Dendritic cell treated with granulocyte-macrophage colony-stimulating factor and Interleukin-4, amounts not matched to agents 40 ng/mL and 50 ng/mL, for 4 days (primary cell): ENCODE measurements at regions not wholly inside any gene's neighbourhood (a gene's known extent, or its start where the extent isn't known, plus 50 kb on each side); places are given as distances from the start of the nearest gene placed in this dataset.

Source experiments
- H3K27ac Mint-ChIP-seq: one replicate; pipeline ENCODE4 v1.8.0; 2022; ENCODE audit warnings: mild to moderate bottlenecking, mixed read lengths
- H3K27me3 Mint-ChIP-seq: one replicate; pipeline ENCODE4 v1.8.0; 2022; ENCODE audit warnings: mild to moderate bottlenecking, mixed read lengths
- H3K36me3 Mint-ChIP-seq: one replicate; pipeline ENCODE4 v1.8.0; 2022; ENCODE audit warnings: low read depth, mixed read lengths
- H3K4me1 Mint-ChIP-seq: one replicate; pipeline ENCODE4 v1.8.0; 2022; ENCODE audit warnings: low read depth, mixed read lengths
- H3K4me3 Mint-ChIP-seq: one replicate; pipeline ENCODE4 v1.8.0; 2022; ENCODE audit warnings: mild to moderate bottlenecking, moderate library complexity, mixed read lengths
- H3K9me3 Mint-ChIP-seq: one replicate; pipeline ENCODE4 v1.8.0; 2022; ENCODE audit warnings: mixed read lengths
- intact Hi-C: fragments of 100-400 bp; cut with micrococcal nuclease; formaldehyde crosslinking; loops from one replicate; pipeline ENCODE4 v1.15.0; 2022

GRCh38 chr14:87008965-87009364, 984.0 kb downstream of the GALC start:
- Mint-ChIP-seq H3K27ac (no peak overlapping the region), H3K4me3 (no peak overlapping the region), H3K27me3 (no peaks in the 10 kb centered on the region), H3K36me3 (no peaks in the 10 kb centered on the region), H3K9me3 (no peaks in the 10 kb centered on the region), H3K4me1 (no peaks in the 10 kb centered on the region)
- intact Hi-C loops, result no loop called here

- H3K27ac Mint-ChIP-seq, result no peak overlapping the region
- intact Hi-C loops, result no loop called here
- no peaks in the 10 kb centered on the region for H3K36me3 Mint-ChIP-seq
- H3K9me3 Mint-ChIP-seq, result no peaks in the 10 kb centered on the region
- H3K4me1 Mint-ChIP-seq, result no peaks in the 10 kb centered on the region
- H3K27me3 Mint-ChIP-seq, result no peaks in the 10 kb centered on the region
- H3K4me3 Mint-ChIP-seq, result no peak overlapping the region
Observed at GRCh38 chr14:87005280-87005679, 987.7 kb downstream of the GALC start.

- intact Hi-C loops, result no loop called here
- H3K9me3 Mint-ChIP-seq, result no peaks in the 10 kb centered on the region
- no peak overlapping the region for H3K27ac Mint-ChIP-seq
- no peaks in the 10 kb centered on the region for H3K36me3 Mint-ChIP-seq
- no peaks in the 10 kb centered on the region for H3K4me1 Mint-ChIP-seq
- no peaks in the 10 kb centered on the region for H3K27me3 Mint-ChIP-seq
- H3K4me3 Mint-ChIP-seq, result no peak overlapping the region
Observed at GRCh38 chr14:87002776-87003175, 990.2 kb downstream of the GALC start.

- Mint-ChIP-seq H3K27ac (no peak overlapping the region), H3K27me3 (no peaks in the 10 kb centered on the region), H3K9me3 (no peaks in the 10 kb centered on the region), H3K4me3 (no peak overlapping the region), H3K36me3 (no peaks in the 10 kb centered on the region), H3K4me1 (no peaks in the 10 kb centered on the region)
- intact Hi-C loops, result no loop called here
Observed at GRCh38 chr14:87001333-87001732, 991.6 kb downstream of the GALC start.

GRCh38 chr14:87000081-87000480, 992.9 kb downstream of the GALC start:
- H3K9me3 Mint-ChIP-seq, result no peaks in the 10 kb centered on the region
- H3K36me3 Mint-ChIP-seq, result no peaks in the 10 kb centered on the region
- no peaks in the 10 kb centered on the region for H3K27me3 Mint-ChIP-seq
- no peak overlapping the region for H3K27ac Mint-ChIP-seq
- H3K4me3 Mint-ChIP-seq, result no peak overlapping the region
- no peaks in the 10 kb centered on the region for H3K4me1 Mint-ChIP-seq
- intact Hi-C loops, result no loop called here

DNA sequence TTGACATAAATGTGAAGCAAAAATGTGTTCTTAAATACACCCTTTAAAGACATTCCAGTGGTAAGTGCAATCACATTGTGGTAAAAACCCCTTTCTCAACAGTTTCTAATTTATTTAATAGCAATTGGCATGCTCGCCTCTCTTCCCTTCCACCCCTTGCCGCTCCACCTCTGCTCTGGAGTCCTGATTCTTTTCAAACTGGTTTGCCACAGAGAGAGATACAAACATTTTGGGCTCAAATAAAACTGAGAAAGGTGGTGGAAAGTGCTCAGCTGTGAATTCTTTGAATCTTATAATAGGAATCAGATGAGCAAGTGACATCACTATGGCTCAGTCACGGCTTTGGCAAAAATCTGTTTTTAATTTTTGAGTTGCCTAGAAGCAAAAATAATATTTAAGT, 993.9 kb downstream of the GALC start:
- Mint-ChIP-seq H3K36me3 (no peaks in the 10 kb centered on the region), H3K27me3 (no peaks in the 10 kb centered on the region), H3K27ac (no peak overlapping the region), H3K9me3 (no peaks in the 10 kb centered on the region), H3K4me1 (no peaks in the 10 kb centered on the region), H3K4me3 (no peak overlapping the region)
- intact Hi-C loops, result no loop called here

DNA sequence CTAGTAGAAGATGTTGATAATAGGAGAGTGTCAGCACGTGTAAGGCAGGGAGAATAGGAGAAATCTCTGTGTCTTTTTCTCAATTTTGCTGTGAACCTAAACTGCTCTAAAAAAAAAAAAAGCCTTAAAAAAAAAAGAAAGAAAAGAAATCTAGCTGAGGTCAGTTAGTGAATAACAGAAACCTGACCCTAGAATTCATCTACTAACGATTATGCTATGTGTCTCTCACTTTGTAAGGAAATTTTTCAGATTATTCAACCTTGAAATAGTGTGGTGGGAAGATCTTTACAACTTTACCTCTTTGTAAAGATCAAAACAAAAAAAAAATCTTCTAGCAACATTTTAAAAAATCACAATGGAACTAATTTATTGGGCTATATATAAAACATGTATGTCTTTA, 995.7 kb downstream of the GALC start:
- H3K4me1 Mint-ChIP-seq, result no peaks in the 10 kb centered on the region
- H3K4me3 Mint-ChIP-seq, result no peak overlapping the region
- no peaks in the 10 kb centered on the region for H3K9me3 Mint-ChIP-seq
- H3K36me3 Mint-ChIP-seq, result no peaks in the 10 kb centered on the region
- intact Hi-C loops, result no loop called here
- no peak overlapping the region for H3K27ac Mint-ChIP-seq
- H3K27me3 Mint-ChIP-seq, result no peaks in the 10 kb centered on the region

- no peaks in the 10 kb centered on the region for H3K9me3 Mint-ChIP-seq
- intact Hi-C loops, result no loop called here
- no peaks in the 10 kb centered on the region for H3K36me3 Mint-ChIP-seq
- no peak overlapping the region for H3K27ac Mint-ChIP-seq
- no peak overlapping the region for H3K4me3 Mint-ChIP-seq
- H3K4me1 Mint-ChIP-seq, result no peaks in the 10 kb centered on the region
- H3K27me3 Mint-ChIP-seq, result no peaks in the 10 kb centered on the region
Observed at GRCh38 chr14:86990396-86990795, 1002.6 kb downstream of the GALC start.

- H3K4me1 Mint-ChIP-seq, result no peaks in the 10 kb centered on the region
- intact Hi-C loops, result no loop called here
- H3K27ac Mint-ChIP-seq, result no peak overlapping the region
- H3K36me3 Mint-ChIP-seq, result no peaks in the 10 kb centered on the region
- H3K27me3 Mint-ChIP-seq, result no peaks in the 10 kb centered on the region
- no peak overlapping the region for H3K4me3 Mint-ChIP-seq
- no peaks in the 10 kb centered on the region for H3K9me3 Mint-ChIP-seq
Observed at GRCh38 chr14:86989285-86989684, 1003.7 kb downstream of the GALC start.

DNA sequence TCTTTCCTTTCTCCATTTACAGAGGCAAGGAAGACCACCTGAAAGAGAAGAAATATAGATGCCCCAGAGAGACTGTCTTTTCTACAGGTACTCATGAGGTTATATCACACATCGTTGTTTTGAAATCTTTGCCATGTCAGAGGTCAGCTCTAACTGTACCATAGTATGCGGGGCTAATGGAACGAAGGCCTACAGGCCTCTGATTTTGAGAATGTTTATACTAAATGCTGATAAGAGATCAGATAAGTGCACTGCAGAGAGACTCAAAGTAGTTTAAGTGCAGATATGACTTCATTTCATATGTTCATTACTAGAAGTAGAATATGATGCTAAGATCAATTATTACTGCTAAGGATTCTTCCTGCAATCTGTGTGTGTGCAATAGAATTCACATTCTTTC, 1005.0 kb downstream of the GALC start:
- no peak overlapping the region for H3K4me3 Mint-ChIP-seq
- no peaks in the 10 kb centered on the region for H3K9me3 Mint-ChIP-seq
- intact Hi-C loops, result no loop called here
- no peaks in the 10 kb centered on the region for H3K4me1 Mint-ChIP-seq
- no peak overlapping the region for H3K27ac Mint-ChIP-seq
- no peaks in the 10 kb centered on the region for H3K36me3 Mint-ChIP-seq
- no peaks in the 10 kb centered on the region for H3K27me3 Mint-ChIP-seq

- intact Hi-C loops, result no loop called here
- H3K36me3 Mint-ChIP-seq, result no peaks in the 10 kb centered on the region
- no peak overlapping the region for H3K27ac Mint-ChIP-seq
- H3K27me3 Mint-ChIP-seq, result no peaks in the 10 kb centered on the region
- no peak overlapping the region for H3K4me3 Mint-ChIP-seq
- peaks cover 68% of the 10 kb centered on the region for H3K9me3 Mint-ChIP-seq
- no peaks in the 10 kb centered on the region for H3K4me1 Mint-ChIP-seq
Observed at GRCh38 chr14:86973177-86973576, 1019.8 kb downstream of the GALC start.

- intact Hi-C loops, result no loop called here
- Mint-ChIP-seq H3K9me3 (peaks cover 58% of the 10 kb centered on the region), H3K27me3 (no peaks in the 10 kb centered on the region), H3K4me1 (no peaks in the 10 kb centered on the region), H3K27ac (no peak overlapping the region), H3K36me3 (no peaks in the 10 kb centered on the region), H3K4me3 (no peak overlapping the region)
Observed at GRCh38 chr14:86971292-86971691, 1021.7 kb downstream of the GALC start.

DNA sequence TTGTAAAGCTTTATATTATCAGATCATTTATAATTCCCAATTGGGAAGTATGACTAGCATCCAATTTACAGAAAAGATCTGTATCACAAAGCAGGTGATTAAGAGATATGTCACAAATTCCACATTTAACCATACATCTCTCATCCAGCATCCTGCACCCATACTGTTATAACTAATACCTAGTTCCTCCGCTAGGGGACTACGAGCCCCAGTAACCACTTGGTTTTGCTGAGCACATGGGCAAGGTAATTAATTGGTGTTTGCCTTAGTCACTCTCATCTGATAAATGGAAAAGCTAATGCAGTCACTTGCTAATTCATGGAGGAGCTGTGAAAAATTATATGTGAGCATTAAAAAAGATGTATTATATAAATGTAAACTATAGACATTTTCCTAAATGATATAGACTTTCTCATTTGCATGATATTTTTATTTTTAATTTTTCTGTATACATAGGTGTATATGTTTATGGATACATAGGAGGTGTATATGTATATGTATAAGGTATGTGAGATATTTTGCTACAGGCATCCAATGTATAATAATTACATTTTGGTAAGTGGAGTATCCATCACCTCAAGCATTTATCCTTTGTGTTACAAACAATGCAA, 1031.8 kb downstream of the GALC start:
- Mint-ChIP-seq H3K9me3 (peaks cover 25% of the 10 kb centered on the region), H3K27me3 (no peaks in the 10 kb centered on the region), H3K27ac (no peak overlapping the region), H3K4me3 (no peak overlapping the region), H3K36me3 (no peaks in the 10 kb centered on the region), H3K4me1 (no peaks in the 10 kb centered on the region)
- intact Hi-C loops, result no loop called here

DNA sequence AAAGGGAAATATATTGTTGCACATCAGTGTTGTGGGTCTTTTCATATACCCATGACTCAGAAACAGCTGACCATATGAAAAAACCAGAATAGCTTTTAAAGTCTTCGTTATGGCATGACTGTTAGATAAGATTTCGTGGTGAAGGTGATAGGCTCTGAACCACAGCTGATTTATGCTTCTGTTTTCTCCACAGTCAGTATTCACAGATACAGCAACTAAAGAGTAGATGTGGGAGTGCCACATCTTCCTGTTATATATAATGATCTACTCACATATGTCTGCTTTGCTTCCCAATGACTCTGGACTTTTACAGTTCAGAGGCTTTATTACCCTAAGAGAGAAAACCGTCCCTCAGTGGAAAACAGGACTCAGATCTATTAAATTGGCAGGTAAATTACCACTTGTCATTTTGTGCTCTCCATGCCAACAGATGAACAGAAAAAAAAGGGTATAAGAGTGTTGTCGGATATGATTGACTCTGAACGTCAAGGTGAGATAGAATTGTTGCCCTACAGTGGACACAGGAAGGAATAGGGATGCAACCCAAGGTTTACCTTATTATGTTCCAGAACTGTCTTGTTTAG, 1037.1 kb downstream of the GALC start:
- intact Hi-C loops, result no loop called here
- Mint-ChIP-seq H3K27ac (no peak overlapping the region), H3K4me1 (no peaks in the 10 kb centered on the region), H3K36me3 (no peaks in the 10 kb centered on the region), H3K4me3 (no peak overlapping the region), H3K9me3 (no peaks in the 10 kb centered on the region), H3K27me3 (no peaks in the 10 kb centered on the region)

DNA sequence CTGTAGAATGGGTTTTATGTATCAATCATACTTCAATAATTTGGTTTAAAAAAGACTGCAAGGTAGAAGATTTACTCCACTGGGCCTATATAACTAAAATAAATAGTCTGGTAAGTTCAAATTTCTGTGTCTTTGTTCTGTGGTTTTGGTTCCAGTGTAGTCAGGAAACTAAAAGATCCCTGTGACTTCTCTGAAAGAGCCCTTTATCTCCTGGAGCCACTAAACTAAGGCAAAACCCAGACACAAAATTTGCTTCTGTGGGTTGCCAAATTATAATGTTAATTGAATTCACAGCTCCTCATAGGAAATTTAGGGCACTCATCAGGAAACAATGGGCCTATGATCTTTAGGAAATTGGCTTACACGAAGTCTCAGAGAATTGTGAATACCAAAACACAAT, 1038.4 kb downstream of the GALC start:
- intact Hi-C loops, result no loop called here

More for the DNA sequence above, 1038.4 kb downstream of the GALC start:
- no peak overlapping the region for H3K4me3 Mint-ChIP-seq
- H3K9me3 Mint-ChIP-seq, result no peaks in the 10 kb centered on the region
- H3K27ac Mint-ChIP-seq, result no peak overlapping the region
- no peaks in the 10 kb centered on the region for H3K4me1 Mint-ChIP-seq
- H3K36me3 Mint-ChIP-seq, result no peaks in the 10 kb centered on the region
- H3K27me3 Mint-ChIP-seq, result no peaks in the 10 kb centered on the region
